Activated CD8-positive, alpha-beta memory T cell treated with anti-CD3 and anti-CD28 coated beads, Interleukin-2, amount 50 U/mL, for 48 hours (primary cell): ENCODE measurements at regions not wholly inside any gene's neighbourhood (a gene's known extent, or its start where the extent isn't known, plus 50 kb on each side); places are given as distances from the start of the nearest gene placed in this dataset.

Source experiments
- DNase-seq: peaks from one replicate; pipeline ENCODE4 v3.0.0-alpha.2; 2020

- DNase-seq: no peak
Measured at GRCh38 chrX:5054852-5055251, 1173.8 kb downstream of the NLGN4X start.

GRCh38 chrX:5051831-5052491 is 1176.7 kb downstream of the NLGN4X start:
- DNase-seq: no peak

DNA sequence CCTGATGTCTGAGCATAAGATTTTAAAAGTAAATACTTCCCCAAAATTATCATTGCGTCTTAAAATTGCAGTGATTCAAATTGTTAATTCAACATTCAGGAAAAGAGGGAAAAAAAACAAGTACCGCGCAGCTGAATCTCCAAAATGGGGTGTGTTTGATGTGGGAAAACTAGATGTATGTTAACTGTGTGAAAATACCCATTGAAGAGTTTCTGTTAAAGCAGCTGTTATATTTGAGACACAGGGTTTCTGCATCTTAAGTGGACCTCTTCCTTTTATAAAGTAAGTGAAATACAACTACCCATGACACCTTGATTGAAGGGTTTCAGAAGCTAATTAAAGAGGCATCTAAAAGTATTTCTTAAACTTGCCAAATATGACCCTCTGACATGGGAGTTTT is 1186.1 kb downstream of the NLGN4X start:
- no peak for DNase-seq

DNA sequence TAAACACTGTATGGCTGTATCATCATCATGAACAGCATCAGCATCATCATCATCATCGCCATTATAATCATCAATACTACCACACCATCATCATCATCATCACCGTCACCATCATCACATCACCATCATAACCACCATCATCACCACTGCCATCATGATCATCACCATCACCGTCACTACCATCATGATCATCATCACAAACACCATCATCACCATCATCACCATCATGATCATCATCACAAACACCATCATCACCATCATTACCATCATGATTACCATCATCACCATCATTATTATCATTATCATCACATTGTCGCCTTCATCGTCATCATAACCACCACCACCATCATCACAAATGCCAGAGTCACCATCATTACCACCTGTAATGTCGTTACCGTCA is 1196.9 kb downstream of the NLGN4X start:
- DNase-seq: no peak

DNA sequence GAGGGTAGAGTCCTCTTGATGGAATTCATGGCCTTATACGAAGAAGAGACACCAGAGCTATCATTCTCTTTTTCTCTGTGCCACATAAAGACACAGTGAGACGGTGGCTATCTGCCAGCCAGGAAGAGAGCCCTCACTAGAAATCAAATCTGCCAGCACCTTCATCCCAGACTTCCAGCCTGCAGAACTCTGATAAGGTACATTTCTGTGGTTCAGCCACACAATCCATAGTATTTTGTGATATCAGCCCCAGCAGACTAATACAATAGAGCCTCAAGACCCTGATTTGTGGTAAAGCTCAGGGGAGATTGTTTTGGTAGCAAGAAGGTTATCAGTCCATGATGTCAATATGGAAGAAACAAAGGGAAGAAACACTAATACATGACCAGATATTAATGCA is 1213.2 kb downstream of the NLGN4X start:
- DNase-seq: no peak

- DNase-seq: no peak
Measured at GRCh38 chrX:4994855-4995254, 1233.8 kb downstream of the NLGN4X start.

- no peak for DNase-seq
Measured at GRCh38 chrX:4978613-4979012, 1250.1 kb downstream of the NLGN4X start.

- DNase-seq: no peak
Measured at GRCh38 chrX:4971646-4972045, 1257.0 kb downstream of the NLGN4X start.

DNA sequence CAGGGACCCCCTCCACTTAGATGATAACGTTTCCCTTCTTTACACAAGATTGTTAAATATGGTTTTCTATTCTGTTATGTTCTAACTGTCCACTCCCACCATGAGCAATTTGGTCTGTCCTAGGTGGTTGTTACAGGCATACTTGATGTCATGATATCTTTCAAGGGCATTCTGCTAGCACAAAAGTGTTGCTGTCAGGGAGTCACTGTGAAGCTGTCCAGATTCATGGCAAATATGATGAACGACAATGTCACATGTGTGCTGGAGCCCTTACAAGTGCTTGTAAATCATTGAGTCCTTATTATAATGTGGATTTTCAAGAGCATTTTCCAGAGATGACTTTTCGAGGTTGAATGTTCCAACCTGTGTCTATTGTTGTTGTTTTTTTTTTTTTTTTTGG is 1250.7 kb upstream of the PRKX start:
- DNase-seq: no peak

- DNase-seq: no peak
Measured at GRCh38 chrX:4963432-4963831, 1250.0 kb upstream of the PRKX start.

- no peak for DNase-seq
Measured at GRCh38 chrX:4944767-4945166, 1231.3 kb upstream of the PRKX start.

GRCh38 chrX:4936315-4936714 is 1222.9 kb upstream of the PRKX start:
- DNase-seq: no peak

- DNase-seq: no peak
Measured at GRCh38 chrX:4935846-4936245, 1222.4 kb upstream of the PRKX start.

DNA sequence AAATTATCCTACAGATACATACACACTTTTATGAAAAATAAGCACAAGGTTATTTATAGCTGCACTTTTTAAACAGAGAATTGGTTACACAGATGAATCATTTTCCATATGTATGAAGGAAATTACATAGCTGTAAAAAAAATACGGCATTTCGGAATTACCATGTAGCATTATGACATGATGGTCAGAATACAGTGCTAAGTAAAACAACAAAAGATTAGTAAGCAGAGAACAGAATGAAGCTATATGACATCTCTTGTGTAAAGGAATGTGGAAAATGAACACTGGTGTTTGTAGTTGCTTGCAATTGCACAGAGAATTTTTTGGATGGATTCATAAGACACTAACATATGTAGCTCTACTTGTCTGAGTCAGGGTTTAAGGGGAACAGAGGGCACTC is 1222.0 kb upstream of the PRKX start:
- no peak for DNase-seq

DNA sequence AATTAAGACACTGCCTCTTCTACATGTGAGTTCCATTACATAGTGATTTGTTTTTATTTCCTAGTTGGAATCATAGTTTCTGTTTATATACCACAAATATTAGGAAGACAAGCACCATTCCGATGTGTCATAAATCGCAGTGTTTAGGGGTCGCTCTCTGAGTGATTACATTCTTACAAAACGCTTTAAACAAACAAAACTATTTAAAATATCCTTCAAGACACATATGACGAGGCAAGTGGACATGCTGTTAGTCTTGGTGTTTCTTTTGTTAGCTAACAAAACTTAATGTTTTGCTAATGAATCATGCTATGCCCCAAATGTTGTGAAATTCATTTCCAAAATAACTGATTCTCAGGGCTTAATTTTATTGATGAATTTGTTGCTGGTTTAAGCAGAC is 1219.3 kb upstream of the PRKX start:
- DNase-seq: no peak

DNA sequence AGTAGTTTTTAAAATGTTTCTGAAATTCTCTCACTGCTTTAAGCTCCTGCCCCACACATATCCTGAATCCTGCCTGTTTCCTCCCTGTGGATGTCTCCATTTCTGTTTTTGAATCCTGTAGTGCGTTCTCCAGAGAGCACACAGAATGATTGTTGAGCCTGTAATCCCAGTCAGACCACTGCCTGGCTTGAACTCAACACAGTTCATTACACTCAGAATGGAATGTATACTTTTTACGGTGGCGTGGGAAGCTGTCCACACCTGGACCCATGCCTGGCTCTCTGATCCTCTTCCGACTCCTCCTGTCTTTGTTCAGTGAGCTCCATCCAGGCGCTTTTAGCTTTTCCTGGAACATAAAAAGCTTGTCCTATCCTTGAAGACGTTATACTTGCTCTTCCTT is 1217.0 kb upstream of the PRKX start:
- no peak for DNase-seq

GRCh38 chrX:4925911-4926310 is 1212.5 kb upstream of the PRKX start:
- no peak for DNase-seq

DNA sequence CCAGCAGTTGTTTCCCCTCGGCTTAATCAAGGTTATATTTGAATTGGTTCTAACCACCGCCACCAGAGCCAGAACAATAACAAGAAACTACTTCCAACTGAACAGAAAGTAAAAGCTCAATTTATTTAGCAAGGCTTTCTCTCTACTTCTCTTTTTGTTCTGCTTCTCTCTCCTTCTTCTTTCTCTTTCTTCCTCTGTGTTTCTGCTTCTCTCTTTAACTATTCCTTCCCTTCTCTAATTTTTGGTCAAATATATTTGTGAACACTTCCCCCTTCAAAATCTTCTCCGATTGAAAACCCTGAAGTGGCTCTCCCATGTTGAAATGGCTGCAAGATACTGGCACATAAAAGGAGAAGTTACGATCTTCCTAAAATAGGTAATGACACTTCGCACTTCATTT is 1195.9 kb upstream of the PRKX start:
- DNase-seq: no peak

DNA sequence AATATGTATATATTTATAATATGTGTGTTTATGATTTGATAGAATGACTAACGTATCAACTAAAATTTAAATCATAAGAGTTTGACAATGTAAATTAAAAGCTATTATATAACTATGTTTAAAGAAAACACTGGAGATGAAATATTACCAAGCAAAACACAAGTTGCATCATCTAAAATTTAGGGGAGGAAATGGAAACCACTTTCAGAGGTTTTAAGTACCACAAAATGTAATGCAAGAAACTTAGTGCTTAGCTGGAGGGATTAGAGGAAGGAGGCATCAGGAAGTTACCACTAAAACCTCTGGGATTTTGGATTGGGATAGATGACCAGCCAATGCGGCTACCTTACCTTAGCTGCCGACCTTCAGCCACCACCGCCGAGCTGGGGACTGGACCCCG is 1192.1 kb upstream of the PRKX start:
- DNase-seq: no peak

DNA sequence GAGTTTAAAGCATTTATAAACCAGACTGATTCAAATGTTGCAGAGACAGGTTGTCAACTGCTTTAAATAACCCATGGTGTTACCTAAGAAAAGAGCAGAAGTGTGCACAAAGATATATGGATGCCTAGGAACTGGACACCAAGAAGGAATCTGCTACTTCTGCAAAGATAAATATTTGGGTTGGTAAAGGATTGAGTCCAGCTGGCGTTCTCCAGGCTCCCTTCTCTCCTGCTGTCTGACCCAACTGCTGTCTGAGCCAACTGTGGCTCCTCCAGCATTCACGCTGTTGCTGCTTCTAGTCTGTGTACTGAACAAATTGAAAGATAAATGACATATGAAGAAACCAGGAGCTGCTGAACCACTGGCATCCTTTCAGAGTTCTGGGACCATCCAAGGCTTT is 1167.8 kb upstream of the PRKX start:
- no peak for DNase-seq

- no peak for DNase-seq
Measured at GRCh38 chrX:4878640-4879039, 1165.2 kb upstream of the PRKX start.

DNA sequence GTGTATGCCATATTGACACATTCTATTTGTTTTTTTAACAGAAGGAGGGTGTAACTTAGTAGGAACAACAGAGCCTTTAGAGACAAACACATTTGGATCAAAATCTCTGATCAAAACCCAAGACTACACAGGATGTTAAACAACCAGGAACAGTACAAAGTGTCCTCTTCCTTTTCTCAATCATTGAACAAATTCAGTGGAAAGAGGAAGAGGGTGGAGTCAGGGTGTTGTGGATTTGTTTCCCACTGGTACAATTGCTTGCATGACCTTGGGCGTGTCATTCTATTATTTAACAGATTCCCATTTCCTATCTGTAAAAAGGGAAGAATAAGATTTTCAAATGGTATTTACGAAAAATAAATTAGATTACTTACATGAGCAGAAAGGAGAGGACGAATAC is 1162.8 kb upstream of the PRKX start:
- no peak for DNase-seq

GRCh38 chrX:4851534-4851933 is 1138.1 kb upstream of the PRKX start:
- no peak for DNase-seq

DNA sequence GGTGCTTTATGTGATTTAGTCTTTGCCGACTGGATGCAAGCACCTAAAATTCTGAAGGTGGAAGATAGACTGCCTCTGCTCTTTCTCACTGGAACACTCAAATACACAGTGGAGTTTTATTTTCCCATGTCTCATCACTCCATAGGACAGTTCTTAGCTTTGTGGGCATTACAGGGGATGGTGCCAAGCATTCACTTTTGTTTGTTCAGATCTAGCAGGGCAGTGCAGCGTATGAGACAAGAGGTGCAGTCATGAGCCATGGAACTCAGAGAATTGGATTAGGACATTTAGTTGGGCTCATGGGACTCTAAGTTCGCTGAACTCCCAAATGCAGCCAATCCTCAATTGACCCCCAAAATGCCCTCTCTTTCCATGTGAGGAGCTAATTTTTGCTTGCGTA is 1136.9 kb upstream of the PRKX start:
- DNase-seq: no peak

GRCh38 chrX:4844376-4844775 is 1130.9 kb upstream of the PRKX start:
- no peak for DNase-seq
